AG08396 (cell line): ENCODE measurements at regions not wholly inside any gene's neighbourhood (a gene's known extent, or its start where the extent isn't known, plus 50 kb on each side); places are given as distances from the start of the nearest gene placed in this dataset.

Experiments used
- DNase-seq: peaks from one replicate; pipeline ENCODE4 v3.0.0; 2012; ENCODE audit warnings: low spot score, mixed read lengths

- DNase-seq, result no peak
Measured at GRCh38 chr14:49527221-49527620, 59.0 kb downstream of the RPS29 start.

- no peak for DNase-seq
Measured at GRCh38 chr14:49526101-49526500, 60.1 kb downstream of the RPS29 start.

GRCh38 chr14:49516286-49516685, 69.9 kb downstream of the RPS29 start:
- no peak for DNase-seq

- DNase-seq, result no peak
Measured at GRCh38 chr14:49512571-49512970, 73.6 kb downstream of the RPS29 start.

GRCh38 chr14:49512147-49512551, 74.0 kb downstream of the RPS29 start:
- peak; percentile 45 for DNase-seq

GRCh38 chr14:49508124-49508523, 78.1 kb downstream of the RPS29 start:
- no peak for DNase-seq

GRCh38 chr14:49506650-49507049, 79.5 kb downstream of the RPS29 start:
- no peak for DNase-seq

- no peak for DNase-seq
Measured at GRCh38 chr14:49505041-49505766, 81.0 kb downstream of the RPS29 start.

- peak; percentile 36 for DNase-seq
Measured at GRCh38 chr14:49497725-49498348, 88.3 kb downstream of the RPS29 start.

GRCh38 chr14:49497267-49497666, 88.9 kb downstream of the RPS29 start:
- DNase-seq, result no peak

GRCh38 chr14:49494836-49495235, 91.3 kb downstream of the RPS29 start:
- DNase-seq, result no peak

- DNase-seq, result no peak
Measured at GRCh38 chr14:49493557-49493956, 92.6 kb downstream of the RPS29 start.

GRCh38 chr14:49492151-49492550, 94.0 kb downstream of the RPS29 start:
- DNase-seq, result no peak

- no peak for DNase-seq
Measured at GRCh38 chr14:49489341-49489740, 96.8 kb downstream of the RPS29 start.

GRCh38 chr14:49487238-49487637, 98.9 kb downstream of the RPS29 start:
- no peak for DNase-seq

GRCh38 chr14:49485290-49485689, 100.9 kb downstream of the RPS29 start:
- no peak for DNase-seq

GRCh38 chr14:49484180-49484579, 102.0 kb downstream of the RPS29 start:
- DNase-seq, result no peak

- DNase-seq, result no peak
Measured at GRCh38 chr14:49483268-49483667, 102.9 kb downstream of the RPS29 start.

GRCh38 chr14:49480979-49481498, 105.1 kb downstream of the RPS29 start:
- DNase-seq, result no peak

GRCh38 chr14:49480053-49480760, 106.0 kb downstream of the RPS29 start:
- no peak for DNase-seq

GRCh38 chr14:49479432-49479831, 106.7 kb downstream of the RPS29 start:
- DNase-seq, result peak; percentile 7

- DNase-seq, result no peak
Measured at GRCh38 chr14:49478784-49479183, 107.4 kb downstream of the RPS29 start.

- no peak for DNase-seq
Measured at GRCh38 chr14:49467091-49467490, 119.1 kb downstream of the RPS29 start.
